ENCODE measurements at regions not wholly inside any gene's neighbourhood (a gene's known extent, or its start where the extent isn't known, plus 50 kb on each side); places are given as distances from the start of the nearest gene placed in this dataset.

GRCh38 chr3:190780524-190780923 is 82.0 kb downstream of the GMNC start:
- Histone ChIP-seq H3K9me3 (ENCODE audit: low read length) (no peaks in the 10 kb centered on the region), H3K4me1 (ENCODE audit: insufficient read depth, low read length, poor library complexity, severe bottlenecking) (no peaks in the 10 kb centered on the region), H3K79me2 (ENCODE audit: insufficient read depth, low read depth, low read length) (no peaks in the 10 kb centered on the region), H3K27ac (ENCODE audit: low read depth, low read length, poor library complexity, severe bottlenecking) (no peak overlapping the region), H3K4me2 (ENCODE audit: low read length) (no peak overlapping the region), H2AFZ (ENCODE audit: low read length) (no peak overlapping the region), H3K9me2 (ENCODE audit: insufficient read depth, low read length) (no peaks in the 10 kb centered on the region), H4K20me1 (ENCODE audit: insufficient read depth, low read length) (no peaks in the 10 kb centered on the region), H3K4me3 (ENCODE audit: low read depth, low read length, poor library complexity, severe bottlenecking) (no peak overlapping the region), H3K36me3 (ENCODE audit: insufficient read depth, low read length) (no peaks in the 10 kb centered on the region)
- intact Hi-C loops (cut with micrococcal nuclease; ENCODE audit: unreplicated experiment), result no loop called here
- ChIA-PET CTCF (ENCODE audit: unreplicated experiment) (no interaction called here), POLR2A (no interaction called here)
- no TSS peak for BruUV-seq (replicated peaks)
- TF ChIP-seq EZH2phosphoT487 (IDR thresholded peaks at IDR 0.05; ENCODE audit: borderline replicate concordance, low read depth, low read length), result no peak
- TF ChIP-seq CTCF (conservative IDR thresholded peaks at IDR 0.05; ENCODE audit: low read length), result no peak
- no peak for DNase-seq (ENCODE audit: low spot score)

GRCh38 chr3:190774633-190775032 is 87.9 kb downstream of the GMNC start:
- Histone ChIP-seq H3K9me2 (ENCODE audit: insufficient read depth, low read length) (no peaks in the 10 kb centered on the region), H3K36me3 (ENCODE audit: insufficient read depth, low read length) (no peaks in the 10 kb centered on the region), H3K4me3 (ENCODE audit: low read depth, low read length, poor library complexity, severe bottlenecking) (no peak overlapping the region), H3K79me2 (ENCODE audit: insufficient read depth, low read depth, low read length) (no peaks in the 10 kb centered on the region), H3K4me1 (ENCODE audit: insufficient read depth, low read length, poor library complexity, severe bottlenecking) (no peaks in the 10 kb centered on the region), H3K27ac (ENCODE audit: low read depth, low read length, poor library complexity, severe bottlenecking) (no peak overlapping the region), H4K20me1 (ENCODE audit: insufficient read depth, low read length) (no peaks in the 10 kb centered on the region), H3K4me2 (ENCODE audit: low read length) (no peak overlapping the region), H3K9me3 (ENCODE audit: low read length) (no peaks in the 10 kb centered on the region), H2AFZ (ENCODE audit: low read length) (no peak overlapping the region)
- POLR2A ChIA-PET, result interaction anchor here (0.6 to 1.4 kb wide), 2 partner anchors 41 to 258 kb away, joined by 3 to 4 read pairs; no protein-coding TSS in a partner anchor
- intact Hi-C loops (cut with micrococcal nuclease; ENCODE audit: unreplicated experiment), result no loop called here
- CTCF ChIA-PET (ENCODE audit: unreplicated experiment), result no interaction called here
- no TSS peak for BruUV-seq (replicated peaks)
- no peak for DNase-seq (ENCODE audit: low spot score)
- TF ChIP-seq EZH2phosphoT487 (IDR thresholded peaks at IDR 0.05; ENCODE audit: borderline replicate concordance, low read depth, low read length) (no peak), CTCF (conservative IDR thresholded peaks at IDR 0.05; ENCODE audit: low read length) (no peak)

GRCh38 chr3:190773948-190774347 is 88.5 kb downstream of the GMNC start:
- Histone ChIP-seq H3K9me2 (ENCODE audit: insufficient read depth, low read length) (no peaks in the 10 kb centered on the region), H3K36me3 (ENCODE audit: insufficient read depth, low read length) (no peaks in the 10 kb centered on the region), H3K27ac (ENCODE audit: low read depth, low read length, poor library complexity, severe bottlenecking) (no peak overlapping the region), H3K79me2 (ENCODE audit: insufficient read depth, low read depth, low read length) (no peaks in the 10 kb centered on the region), H4K20me1 (ENCODE audit: insufficient read depth, low read length) (no peaks in the 10 kb centered on the region), H3K4me2 (ENCODE audit: low read length) (no peak overlapping the region), H3K4me1 (ENCODE audit: insufficient read depth, low read length, poor library complexity, severe bottlenecking) (no peaks in the 10 kb centered on the region), H3K4me3 (ENCODE audit: low read depth, low read length, poor library complexity, severe bottlenecking) (no peak overlapping the region), H3K9me3 (ENCODE audit: low read length) (no peaks in the 10 kb centered on the region), H2AFZ (ENCODE audit: low read length) (no peak overlapping the region)
- intact Hi-C loops (cut with micrococcal nuclease; ENCODE audit: unreplicated experiment), result no loop called here
- no peak for DNase-seq (ENCODE audit: low spot score)
- no TSS peak for BruUV-seq (replicated peaks)
- ChIA-PET POLR2A (interaction anchor here (0.6 to 1.4 kb wide), 2 partner anchors 41 to 259 kb away, joined by 3 to 4 read pairs; no protein-coding TSS in a partner anchor), CTCF (ENCODE audit: unreplicated experiment) (no interaction called here)
- TF ChIP-seq EZH2phosphoT487 (IDR thresholded peaks at IDR 0.05; ENCODE audit: borderline replicate concordance, low read depth, low read length) (no peak), CTCF (conservative IDR thresholded peaks at IDR 0.05; ENCODE audit: low read length) (no peak)

All from OCI-LY7 (cell line).